IMR-90 (cell line): ENCODE measurements at regions not wholly inside any gene's neighbourhood (a gene's known extent, or its start where the extent isn't known, plus 50 kb on each side); places are given as distances from the start of the nearest gene placed in this dataset.

ENCODE experiments used
- ATAC-seq: fragments of 200-7000 bp; cut with Tn5 transposase; 2 replicates; pipeline ENCODE4 v1.9.1; 2020; ENCODE audit warnings: low read depth, mild to moderate bottlenecking, moderate library complexity
- BruUV-seq: library from RNA; stranded (reverse); fragments of 400-500 nt; replicated peaks from 2 replicates; lab custom pipeline; 2021; lab: Mats Ljungman, UMichigan
- CTCF ChIA-PET: fragments of 300-600 bp; formaldehyde crosslinking; extraction: SDS; loops from one replicate; lab custom pipeline; 2021; ENCODE audit warnings: antibody characterized with exemption; lab: Yijun Ruan, JAX
- POLR2A ChIA-PET: fragments of 300-600 bp; sonication (Branson Sonifier 250); formaldehyde crosslinking; loops from one replicate; lab custom pipeline; 2022; ENCODE audit warnings: antibody characterized with exemption; ENCODE audit not compliant: unreplicated experiment; lab: Charles Lee
- DNase-seq: peaks from one replicate; pipeline ENCODE4 v3.0.0; 2013
- H2AFZ ChIP-seq: replicated peaks from 2 replicates; pipeline ENCODE3; 2013; ENCODE audit warnings: low read length, mild to moderate bottlenecking; ENCODE audit not compliant: poor library complexity
- H2AK5ac ChIP-seq: 2 replicates; pipeline ENCODE4 v1.6.1; 2013; ENCODE audit warnings: low read depth, low read length, inconsistent platforms
- H2AK9ac ChIP-seq: replicated peaks from 2 replicates; pipeline ENCODE3; 2013; ENCODE audit warnings: mild to moderate bottlenecking, low read depth, low read length, moderate library complexity; ENCODE audit not compliant: poor library complexity
- H2BK120ac ChIP-seq: 2 replicates; pipeline ENCODE4 v1.6.1; 2013; ENCODE audit warnings: low read depth, low read length, inconsistent platforms
- H2BK15ac ChIP-seq: 3 replicates; pipeline ENCODE4 v1.6.1; 2013; ENCODE audit warnings: low read depth, low read length, inconsistent platforms
- H2BK20ac ChIP-seq: 2 replicates; pipeline ENCODE4 v1.6.1; 2013; ENCODE audit warnings: low read depth, mild to moderate bottlenecking, inconsistent platforms, low read length, moderate library complexity
- H2BK5ac ChIP-seq: 2 replicates; pipeline ENCODE4 v1.6.1; 2013; ENCODE audit warnings: mild to moderate bottlenecking, low read depth, low read length, inconsistent platforms; ENCODE audit not compliant: poor library complexity, severe bottlenecking
- H3K14ac ChIP-seq: replicated peaks from 2 replicates; pipeline ENCODE4 v1.6.1; 2013; ENCODE audit warnings: low read depth, low read length, inconsistent platforms
- H3K18ac ChIP-seq: 2 replicates; pipeline ENCODE4 v1.6.1; 2013; ENCODE audit warnings: low read depth, low read length, control low read depth
- H3K23ac ChIP-seq: 2 replicates; pipeline ENCODE4 v1.6.1; 2013; ENCODE audit warnings: low read depth, low read length, inconsistent platforms
- H3K27ac ChIP-seq: 2 replicates; pipeline ENCODE4 v1.5.1; 2013; ENCODE audit warnings: mild to moderate bottlenecking, control low read depth, low read length; ENCODE audit not compliant: insufficient read depth
- H3K27me3 ChIP-seq: 2 replicates; pipeline ENCODE4 v1.6.1; 2013; ENCODE audit warnings: low read length; ENCODE audit not compliant: control insufficient read depth, insufficient read depth
- H3K36me3 ChIP-seq: 2 replicates; pipeline ENCODE4 v1.6.1; 2013; ENCODE audit warnings: low read length, mixed read lengths; ENCODE audit not compliant: control insufficient read depth, insufficient read depth
- H3K4ac ChIP-seq: 2 replicates; pipeline ENCODE4 v1.6.1; 2013; ENCODE audit warnings: low read depth, low read length, inconsistent platforms
- H3K4me1 ChIP-seq: 2 replicates; pipeline ENCODE4 v1.6.1; 2013; ENCODE audit warnings: low read length, mixed read lengths; ENCODE audit not compliant: control insufficient read depth, insufficient read depth
- H3K4me2 ChIP-seq: 2 replicates; pipeline ENCODE4 v1.6.1; 2013; ENCODE audit warnings: low read depth, mild to moderate bottlenecking, control low read depth, low read length, moderate library complexity
- H3K4me3 ChIP-seq: 2 replicates; pipeline ENCODE4 v1.5.1; 2013; ENCODE audit warnings: low read depth, mild to moderate bottlenecking, control low read depth, low read length, moderate library complexity; ENCODE audit not compliant: insufficient read depth
- H3K56ac ChIP-seq: 2 replicates; pipeline ENCODE4 v1.6.1; 2013; ENCODE audit warnings: low read length, inconsistent platforms; ENCODE audit not compliant: insufficient read depth; ENCODE audit errors: extremely low read depth
- H3K79me1 ChIP-seq, 2 experiments: 2 replicates each; pipeline ENCODE4 v1.6.1; 2013; ENCODE audit warnings: low read length in 2 of 2, inconsistent platforms in 1 of 2, low read depth in 1 of 2
- H3K9ac ChIP-seq: 2 replicates; pipeline ENCODE4 v1.6.1; 2013; ENCODE audit warnings: low read depth, low read length, control low read depth
- H3K9me1 ChIP-seq: 2 replicates; pipeline ENCODE4 v1.6.1; 2013; ENCODE audit warnings: low read length, inconsistent platforms; ENCODE audit not compliant: insufficient read depth
- H3K9me3 ChIP-seq: 2 replicates; pipeline ENCODE4 v1.6.1; 2013; ENCODE audit warnings: low read length; ENCODE audit not compliant: control insufficient read depth, insufficient read depth
- H4K20me1 ChIP-seq: 2 replicates; pipeline ENCODE4 v1.6.1; 2013; ENCODE audit warnings: low read length, inconsistent platforms; ENCODE audit not compliant: insufficient read depth
- H4K5ac ChIP-seq: 2 replicates; pipeline ENCODE4 v1.6.1; 2013; ENCODE audit warnings: mild to moderate bottlenecking, low read depth, low read length, control low read depth
- H4K8ac ChIP-seq, 2 experiments: 2 replicates each; pipeline ENCODE4 v1.6.1; 2013; ENCODE audit warnings: low read depth in 2 of 2, low read length in 2 of 2, control low read depth in 1 of 2, inconsistent platforms in 1 of 2
- H4K91ac ChIP-seq: 2 replicates; pipeline ENCODE4 v1.6.1; 2013; ENCODE audit warnings: low read depth, low read length, inconsistent platforms; ENCODE audit not compliant: insufficient read depth
- CEBPB ChIP-seq: IDR thresholded peaks from 2 replicates; pipeline ENCODE4 v1.6.1; 2012; ENCODE audit warnings: low read depth, low read length, improper control_type of control experiment
- FOS ChIP-seq: fragments of 150-350 bp; IDR thresholded peaks from 2 replicates; pipeline ENCODE4 v1.6.1; 2016; ENCODE audit warnings: low read depth, low read length
- MXI1 ChIP-seq: IDR thresholded peaks from 2 replicates; pipeline ENCODE4 v1.6.1; 2012; ENCODE audit warnings: low read depth, mild to moderate bottlenecking, low read length, moderate library complexity, borderline replicate concordance
- NFE2L2 ChIP-seq: fragments of 150-350 bp; IDR thresholded peaks from 2 replicates; pipeline ENCODE4 v1.6.1; 2016; ENCODE audit warnings: low read depth, mild to moderate bottlenecking, low read length
- RCOR1 ChIP-seq: IDR thresholded peaks from 2 replicates; pipeline ENCODE4 v1.6.1; 2012; ENCODE audit warnings: mild to moderate bottlenecking, low read length, improper control_type of control experiment; ENCODE audit not compliant: insufficient replicate concordance
- SMC3 ChIP-seq: fragments of 150-350 bp; IDR thresholded peaks from 2 replicates; pipeline ENCODE4 v1.6.1; 2016; ENCODE audit warnings: low read depth, mild to moderate bottlenecking, antibody characterized with exemption, low read length, moderate library complexity
- WGBS, 2 experiments: methylation state at CpG; one replicate each; pipeline versions ENCODE4 v1.1.5 to v1.1.7; 2013; ENCODE audit warnings: missing lambda C conversion rate in 2 of 2; ENCODE audit not compliant: insufficient read length in 1 of 2; ENCODE audit errors: extremely low coverage in 2 of 2; 5-methylcytosine and 5-hydroxymethylcytosine counted together
- dilution Hi-C: fragments of 300-500 bp; cut with HindIII; formaldehyde crosslinking; loops from one replicate; pipeline ENCODE4 v1.14.3; 2018; ENCODE audit warnings: low sequenced_read_pairs; ENCODE audit not compliant: unreplicated experiment
- in situ Hi-C: fragments of 300-500 bp; cut with MboI; formaldehyde crosslinking; loops from 3 replicates; pipeline ENCODE4 v1.14.3; 2019; ENCODE audit warnings: low sequenced_read_pairs, inconsistent platforms, mixed read lengths
- intact Hi-C: fragments of 100-400 bp; cut with micrococcal nuclease; formaldehyde crosslinking; loops from 2 replicates; pipeline ENCODE4 v1.10.0; 2022
- TF ChIP-seq, protein P1 (sequence below): conservative IDR thresholded peaks from 2 replicates; pipeline ENCODE4 v1.5.1; 2012; ENCODE audit warnings: mild to moderate bottlenecking, low read depth, low read length, improper control_type of control experiment

DNA sequence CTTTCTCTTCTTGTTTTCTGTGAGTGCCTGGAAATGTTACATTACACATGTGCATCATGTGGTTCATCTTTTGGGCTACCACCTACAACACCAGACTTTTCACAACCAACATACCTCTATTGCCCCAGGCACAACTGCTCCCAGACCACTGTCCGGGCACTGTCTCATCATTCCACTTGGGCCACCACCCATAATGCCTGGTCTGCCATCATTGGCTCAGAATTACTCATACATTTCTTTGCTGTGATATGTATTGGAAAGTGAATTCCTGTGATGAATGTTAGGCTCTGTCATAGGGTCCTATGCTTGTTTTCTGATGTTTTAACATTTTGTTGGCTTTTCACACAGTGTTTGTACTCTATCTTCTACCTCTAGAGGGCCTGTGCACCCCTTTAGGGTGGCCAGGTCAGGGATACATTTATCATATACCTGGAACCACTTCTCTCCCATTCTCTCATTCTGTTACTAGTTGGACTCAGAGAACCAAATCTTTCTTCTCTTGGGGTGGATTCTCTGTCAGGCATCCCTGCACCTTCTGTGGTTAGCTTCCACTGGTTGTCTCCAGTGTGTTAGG is 172.8 kb downstream of the NHLRC3 start:
- DNase-seq = no peak
- dilution Hi-C loops = no loop called here
- WGBS, 2 experiments = no CpG with 5 or more reads among the region's 1 CpG

More for the DNA sequence above, 172.8 kb downstream of the NHLRC3 start:
- Histone ChIP-seq H2BK120ac (no peak overlapping the region), H4K5ac (no peak overlapping the region), H2AFZ (no peak overlapping the region), H3K14ac (no peak overlapping the region), H2BK20ac (no peak overlapping the region), H3K9me1 (no peaks in the 10 kb centered on the region), H3K9me3 (no peaks in the 10 kb centered on the region), H3K4ac (no peak overlapping the region), H3K79me1 (no peaks in the 10 kb centered on the region), H3K4me2 (no peak overlapping the region), H3K27me3 (no peaks in the 10 kb centered on the region), H3K4me1 (no peaks in the 10 kb centered on the region), H3K23ac (no peak overlapping the region), H2BK5ac (no peak overlapping the region), H3K27ac (no peak overlapping the region), H2BK15ac (no peak overlapping the region), H2AK9ac (no peak overlapping the region), H3K18ac (no peak overlapping the region), H3K36me3 (no peaks in the 10 kb centered on the region), H4K8ac (no peak overlapping the region), H3K4me3 (no peak overlapping the region), H4K91ac (no peak overlapping the region), H2AK5ac (no peak overlapping the region), H3K56ac (no peak overlapping the region), H4K20me1 (no peaks in the 10 kb centered on the region), H3K9ac (no peak overlapping the region)
- POLR2A ChIA-PET = no interaction called here
- in situ Hi-C loops (no loop called here), intact Hi-C loops (no loop called here)
- TF ChIP-seq SMC3 = no peak
- TF ChIP-seq MXI1 = no peak
- TF ChIP-seq FOS = no peak
- TF ChIP-seq NFE2L2 = no peak
- TF ChIP-seq RCOR1 = no peak
- TF ChIP-seq CEBPB = no peak
- TF ChIP-seq, protein P1, sequence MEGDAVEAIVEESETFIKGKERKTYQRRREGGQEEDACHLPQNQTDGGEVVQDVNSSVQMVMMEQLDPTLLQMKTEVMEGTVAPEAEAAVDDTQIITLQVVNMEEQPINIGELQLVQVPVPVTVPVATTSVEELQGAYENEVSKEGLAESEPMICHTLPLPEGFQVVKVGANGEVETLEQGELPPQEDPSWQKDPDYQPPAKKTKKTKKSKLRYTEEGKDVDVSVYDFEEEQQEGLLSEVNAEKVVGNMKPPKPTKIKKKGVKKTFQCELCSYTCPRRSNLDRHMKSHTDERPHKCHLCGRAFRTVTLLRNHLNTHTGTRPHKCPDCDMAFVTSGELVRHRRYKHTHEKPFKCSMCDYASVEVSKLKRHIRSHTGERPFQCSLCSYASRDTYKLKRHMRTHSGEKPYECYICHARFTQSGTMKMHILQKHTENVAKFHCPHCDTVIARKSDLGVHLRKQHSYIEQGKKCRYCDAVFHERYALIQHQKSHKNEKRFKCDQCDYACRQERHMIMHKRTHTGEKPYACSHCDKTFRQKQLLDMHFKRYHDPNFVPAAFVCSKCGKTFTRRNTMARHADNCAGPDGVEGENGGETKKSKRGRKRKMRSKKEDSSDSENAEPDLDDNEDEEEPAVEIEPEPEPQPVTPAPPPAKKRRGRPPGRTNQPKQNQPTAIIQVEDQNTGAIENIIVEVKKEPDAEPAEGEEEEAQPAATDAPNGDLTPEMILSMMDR = no peak
- ATAC-seq = no peak; the same call in 1 of the 2 replicates
- BruUV-seq = no TSS peak
- CTCF ChIA-PET = no interaction called here
